Astrocyte (in vitro differentiated cells and primary cell): ENCODE measurements at regions not wholly inside any gene's neighbourhood (a gene's known extent, or its start where the extent isn't known, plus 50 kb on each side); places are given as distances from the start of the nearest gene placed in this dataset.

Experiments
- CTCF ChIP-seq: IDR thresholded peaks from 2 replicates; pipeline ENCODE4 v1.5.1; 2011; ENCODE audit warnings: low read depth, mild to moderate bottlenecking, inconsistent platforms, low read length, moderate library complexity; ENCODE audit not compliant: insufficient read depth
- EZH2 ChIP-seq: IDR thresholded peaks from 2 replicates; pipeline ENCODE4 v1.6.1; 2012; ENCODE audit warnings: mild to moderate bottlenecking, low read length, inconsistent platforms; ENCODE audit not compliant: insufficient read depth

GRCh38 chr11:79960461-79960860, 519.6 kb upstream of the TENM4 start:
- no peak for TF ChIP-seq CTCF
- no peak for TF ChIP-seq EZH2
